ENCODE measurements at regions not wholly inside any gene's neighbourhood (a gene's known extent, or its start where the extent isn't known, plus 50 kb on each side); places are given as distances from the start of the nearest gene placed in this dataset.
"Not testable (repeated sequence)": the region's sequence is repeated elsewhere in the genome, so short reads cannot be mapped to it uniquely, and the experiment has no call there.

DNA sequence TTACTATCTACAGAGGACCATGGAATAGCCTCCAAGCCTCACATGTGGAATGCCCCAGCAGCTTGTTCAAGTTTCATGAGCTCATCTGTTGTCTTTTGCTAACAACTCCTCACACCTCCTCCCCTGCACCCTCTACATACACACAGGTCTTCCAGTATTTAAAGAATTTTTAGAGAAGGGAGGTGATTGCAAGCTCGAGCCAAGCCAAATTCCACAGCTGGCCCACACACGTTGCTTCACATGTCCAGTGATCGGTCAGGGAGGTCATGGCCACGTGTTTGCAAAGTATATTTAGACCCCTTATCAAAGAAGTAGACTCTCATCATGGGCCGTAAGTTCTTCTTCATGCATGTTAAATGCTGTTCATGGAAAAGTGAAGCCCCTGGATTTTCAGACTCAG lies 281.7 kb downstream of the OSTF1 start:
- Histone ChIP-seq H3K27me3 (replicated peaks; ENCODE audit: control insufficient read depth, insufficient read depth, low read length, poor library complexity, severe bottlenecking) (no peaks in the 10 kb centered on the region), H3K27ac (ENCODE audit: insufficient read depth, low read length, poor library complexity, severe bottlenecking) (no peak overlapping the region), H3K4me3 (ENCODE audit: insufficient read depth, low read depth, low read length, poor library complexity, severe bottlenecking) (no peak overlapping the region), H3K9me3 (ENCODE audit: control insufficient read depth, low read length) (no peaks in the 10 kb centered on the region), H3K36me3 (ENCODE audit: control insufficient read depth, insufficient read depth, low read length) (no peaks in the 10 kb centered on the region), H3K4me1 (ENCODE audit: control insufficient read depth, insufficient read depth, low read length, poor library complexity, severe bottlenecking) (no peaks in the 10 kb centered on the region)
- no peak for DNase-seq

DNA sequence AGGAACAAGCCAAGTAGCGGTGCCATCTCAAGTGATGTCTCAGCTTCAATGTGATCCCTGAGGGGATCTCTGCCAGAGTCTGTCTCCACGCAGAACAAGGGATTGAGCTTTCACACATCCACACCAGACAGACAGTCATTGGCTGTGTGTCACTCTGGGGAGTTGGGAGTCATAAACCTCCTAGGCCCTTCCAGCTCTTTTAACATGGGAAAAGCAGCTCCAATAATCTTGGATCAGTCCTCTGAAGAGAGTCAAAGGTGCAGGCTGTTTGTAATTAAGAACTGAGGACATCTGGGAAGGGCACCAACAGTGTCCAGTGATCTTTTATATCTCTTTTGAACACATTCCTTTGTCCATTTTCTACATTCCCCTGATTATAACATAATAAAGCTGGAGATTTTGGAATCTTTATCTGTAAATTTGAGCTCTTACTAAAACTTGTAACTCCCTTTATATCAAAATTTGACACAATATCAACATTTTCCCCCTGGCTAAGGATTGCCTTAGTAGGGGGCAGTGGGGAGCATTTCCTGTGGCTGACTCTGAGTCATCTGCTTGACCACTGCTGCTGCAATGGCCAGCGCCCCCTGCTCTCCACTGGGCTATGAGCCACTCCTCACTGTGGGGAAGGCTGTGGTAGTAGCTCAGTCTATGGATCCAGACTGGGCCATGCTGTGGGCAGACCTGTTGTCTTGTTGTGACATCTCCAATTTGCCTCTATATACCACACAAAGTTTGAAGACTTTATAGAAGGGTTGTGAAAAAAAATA lies 284.4 kb downstream of the OSTF1 start:
- DNase-seq = no peak
- no peaks in the 10 kb centered on the region for H3K9me3 ChIP-seq (ENCODE audit: control insufficient read depth, low read length)
- no peaks in the 10 kb centered on the region for H3K27me3 ChIP-seq (replicated peaks; ENCODE audit: control insufficient read depth, insufficient read depth, low read length, poor library complexity, severe bottlenecking)
- no peaks in the 10 kb centered on the region for H3K36me3 ChIP-seq (ENCODE audit: control insufficient read depth, insufficient read depth, low read length)
- H3K27ac ChIP-seq (ENCODE audit: insufficient read depth, low read length, poor library complexity, severe bottlenecking) = no peak overlapping the region
- no peaks in the 10 kb centered on the region for H3K4me1 ChIP-seq (ENCODE audit: control insufficient read depth, insufficient read depth, low read length, poor library complexity, severe bottlenecking)
- no peak overlapping the region for H3K4me3 ChIP-seq (ENCODE audit: insufficient read depth, low read depth, low read length, poor library complexity, severe bottlenecking)

GRCh38 chr9:75376680-75377254 lies 288.5 kb downstream of the OSTF1 start:
- Histone ChIP-seq H3K4me3 (ENCODE audit: insufficient read depth, low read depth, low read length, poor library complexity, severe bottlenecking) (no peak overlapping the region), H3K27me3 (replicated peaks; ENCODE audit: control insufficient read depth, insufficient read depth, low read length, poor library complexity, severe bottlenecking) (no peaks in the 10 kb centered on the region), H3K36me3 (ENCODE audit: control insufficient read depth, insufficient read depth, low read length) (no peaks in the 10 kb centered on the region), H3K9me3 (ENCODE audit: control insufficient read depth, low read length) (no peaks in the 10 kb centered on the region), H3K27ac (ENCODE audit: insufficient read depth, low read length, poor library complexity, severe bottlenecking) (no peak overlapping the region), H3K4me1 (ENCODE audit: control insufficient read depth, insufficient read depth, low read length, poor library complexity, severe bottlenecking) (no peaks in the 10 kb centered on the region)
- no peak for DNase-seq

DNA sequence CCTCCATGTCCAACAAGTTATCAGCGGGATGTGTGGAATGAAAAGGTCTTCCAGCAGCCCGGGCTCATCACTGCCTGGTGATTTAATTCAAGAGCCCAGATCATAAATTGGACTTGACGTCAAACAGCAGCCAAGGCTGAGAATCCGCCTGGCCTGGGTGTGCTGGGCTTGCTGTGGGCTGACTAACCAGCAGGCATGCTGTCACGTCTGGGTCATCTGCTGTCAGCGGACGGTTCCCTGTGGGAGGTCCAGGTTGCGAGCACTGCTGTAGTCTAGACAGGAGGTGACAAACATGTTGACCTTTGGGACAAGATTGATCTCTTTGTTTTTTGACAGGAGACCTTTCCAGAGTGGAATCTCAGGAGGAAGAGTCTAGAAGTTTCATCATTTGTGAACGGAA lies 289.7 kb downstream of the OSTF1 start:
- Histone ChIP-seq H3K27me3 (replicated peaks; ENCODE audit: control insufficient read depth, insufficient read depth, low read length, poor library complexity, severe bottlenecking) (no peaks in the 10 kb centered on the region), H3K27ac (ENCODE audit: insufficient read depth, low read length, poor library complexity, severe bottlenecking) (no peak overlapping the region), H3K4me3 (ENCODE audit: insufficient read depth, low read depth, low read length, poor library complexity, severe bottlenecking) (no peak overlapping the region), H3K9me3 (ENCODE audit: control insufficient read depth, low read length) (no peaks in the 10 kb centered on the region), H3K36me3 (ENCODE audit: control insufficient read depth, insufficient read depth, low read length) (no peaks in the 10 kb centered on the region), H3K4me1 (ENCODE audit: control insufficient read depth, insufficient read depth, low read length, poor library complexity, severe bottlenecking) (no peaks in the 10 kb centered on the region)
- DNase-seq = no peak

DNA sequence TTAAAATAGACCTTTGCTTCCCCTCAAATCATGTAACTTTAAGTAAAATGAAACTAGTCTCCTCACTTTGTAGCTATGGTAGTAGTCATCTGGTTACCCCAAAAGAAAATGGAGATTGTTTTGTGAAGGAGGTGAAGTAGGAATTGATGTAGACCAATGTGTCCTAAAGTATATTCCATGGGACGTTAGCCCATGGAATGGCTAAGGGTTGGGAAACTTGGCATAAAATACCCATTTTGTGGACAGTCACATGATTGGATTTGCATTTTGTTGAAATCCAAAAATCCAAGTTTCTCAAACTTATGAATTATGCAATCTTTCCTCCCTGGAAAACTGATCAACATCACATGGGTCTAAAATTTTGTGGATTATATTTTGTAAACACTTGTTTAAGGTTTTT lies 290.6 kb downstream of the OSTF1 start:
- Histone ChIP-seq H3K27me3 (replicated peaks; ENCODE audit: control insufficient read depth, insufficient read depth, low read length, poor library complexity, severe bottlenecking) (no peaks in the 10 kb centered on the region), H3K4me1 (ENCODE audit: control insufficient read depth, insufficient read depth, low read length, poor library complexity, severe bottlenecking) (no peaks in the 10 kb centered on the region), H3K9me3 (ENCODE audit: control insufficient read depth, low read length) (peaks cover 3% of the 10 kb centered on the region), H3K36me3 (ENCODE audit: control insufficient read depth, insufficient read depth, low read length) (no peaks in the 10 kb centered on the region), H3K27ac (ENCODE audit: insufficient read depth, low read length, poor library complexity, severe bottlenecking) (no peak overlapping the region), H3K4me3 (ENCODE audit: insufficient read depth, low read depth, low read length, poor library complexity, severe bottlenecking) (no peak overlapping the region)
- no peak for DNase-seq

DNA sequence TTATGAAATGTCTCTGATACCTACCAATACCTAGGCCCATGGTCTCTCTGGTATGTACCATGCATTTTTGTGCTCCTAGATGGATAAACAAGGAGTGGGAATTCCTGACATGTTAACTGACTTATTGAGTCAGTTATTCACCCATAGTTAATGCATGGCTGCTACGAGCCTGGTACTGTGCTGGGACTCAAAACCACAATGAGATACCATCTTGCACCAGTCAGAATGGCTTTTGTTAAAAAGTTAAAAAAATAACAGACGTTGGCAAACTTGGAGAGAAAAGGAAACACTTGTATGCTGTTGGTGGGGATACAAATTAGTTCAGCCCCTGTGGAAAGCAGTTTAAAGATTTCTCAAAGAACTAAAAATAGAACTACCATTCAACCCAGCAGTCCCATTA lies 293.8 kb downstream of the OSTF1 start:
- H3K4me1 ChIP-seq (ENCODE audit: control insufficient read depth, insufficient read depth, low read length, poor library complexity, severe bottlenecking) = no peaks in the 10 kb centered on the region
- H3K4me3 ChIP-seq (ENCODE audit: insufficient read depth, low read depth, low read length, poor library complexity, severe bottlenecking) = no peak overlapping the region
- no peaks in the 10 kb centered on the region for H3K27me3 ChIP-seq (replicated peaks; ENCODE audit: control insufficient read depth, insufficient read depth, low read length, poor library complexity, severe bottlenecking)
- DNase-seq = no peak
- H3K9me3 ChIP-seq (ENCODE audit: control insufficient read depth, low read length) = peaks cover 4% of the 10 kb centered on the region
- H3K27ac ChIP-seq (ENCODE audit: insufficient read depth, low read length, poor library complexity, severe bottlenecking) = no peak overlapping the region
- no peaks in the 10 kb centered on the region for H3K36me3 ChIP-seq (ENCODE audit: control insufficient read depth, insufficient read depth, low read length)

DNA sequence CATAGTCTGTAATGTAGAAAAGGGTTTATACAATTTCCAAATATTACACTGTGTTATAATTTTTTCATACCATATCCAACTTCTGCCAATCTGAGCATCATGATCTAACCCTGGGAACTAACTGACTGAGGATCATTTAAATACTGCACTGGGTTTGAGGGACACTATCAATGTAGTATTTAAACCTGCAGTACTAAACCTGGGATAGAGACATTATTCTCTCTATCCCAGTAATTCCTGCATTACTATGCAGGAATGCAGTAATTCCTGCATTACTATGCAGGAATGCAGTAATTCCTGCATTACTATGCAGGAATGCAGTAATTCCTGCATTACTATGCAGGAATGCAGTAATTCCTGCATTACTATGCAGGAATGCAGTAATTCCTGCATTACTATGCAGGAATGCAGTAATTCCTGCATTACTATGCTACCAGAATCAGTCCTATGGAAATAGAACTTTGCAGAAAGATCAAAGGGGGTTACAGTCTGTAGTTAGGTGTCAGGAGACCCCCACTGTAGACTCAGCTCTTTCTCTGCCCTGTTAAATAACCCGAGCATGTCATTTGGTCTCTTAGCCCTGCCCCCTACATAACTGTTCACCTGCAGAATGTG lies 295.2 kb downstream of the OSTF1 start:
- not testable (repeated sequence) for H3K36me3 ChIP-seq (ENCODE audit: control insufficient read depth, insufficient read depth, low read length); DNase-seq; H3K27me3 ChIP-seq (replicated peaks; ENCODE audit: control insufficient read depth, insufficient read depth, low read length, poor library complexity, severe bottlenecking); H3K9me3 ChIP-seq (ENCODE audit: control insufficient read depth, low read length); H3K4me3 ChIP-seq (ENCODE audit: insufficient read depth, low read depth, low read length, poor library complexity, severe bottlenecking); H3K4me1 ChIP-seq (ENCODE audit: control insufficient read depth, insufficient read depth, low read length, poor library complexity, severe bottlenecking); H3K27ac ChIP-seq (ENCODE audit: insufficient read depth, low read length, poor library complexity, severe bottlenecking)

DNA sequence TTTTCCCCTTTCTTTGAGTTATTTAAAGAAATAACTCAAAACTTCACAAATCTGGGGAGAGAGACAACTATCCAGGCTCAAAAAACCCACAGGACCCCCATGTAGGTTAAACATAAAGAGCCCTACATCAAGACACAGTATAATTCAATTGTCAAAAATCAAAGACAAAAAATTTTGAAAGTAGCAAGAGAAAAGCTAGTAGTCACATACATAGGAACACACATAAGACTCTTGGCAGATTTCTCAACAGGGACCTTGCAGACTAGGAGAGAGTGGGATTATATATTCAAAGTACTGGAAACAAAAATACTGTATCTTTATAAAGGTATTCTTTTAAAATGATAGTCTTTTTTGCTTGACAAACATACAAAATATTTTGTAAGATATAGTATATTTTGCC lies 296.9 kb downstream of the OSTF1 start:
- no peaks in the 10 kb centered on the region for H3K4me1 ChIP-seq (ENCODE audit: control insufficient read depth, insufficient read depth, low read length, poor library complexity, severe bottlenecking)
- H3K27me3 ChIP-seq (replicated peaks; ENCODE audit: control insufficient read depth, insufficient read depth, low read length, poor library complexity, severe bottlenecking) = no peaks in the 10 kb centered on the region
- H3K9me3 ChIP-seq (ENCODE audit: control insufficient read depth, low read length) = peaks cover 4% of the 10 kb centered on the region
- H3K4me3 ChIP-seq (ENCODE audit: insufficient read depth, low read depth, low read length, poor library complexity, severe bottlenecking) = no peak overlapping the region
- no peak overlapping the region for H3K27ac ChIP-seq (ENCODE audit: insufficient read depth, low read length, poor library complexity, severe bottlenecking)
- no peak for DNase-seq
- H3K36me3 ChIP-seq (ENCODE audit: control insufficient read depth, insufficient read depth, low read length) = no peaks in the 10 kb centered on the region

DNA sequence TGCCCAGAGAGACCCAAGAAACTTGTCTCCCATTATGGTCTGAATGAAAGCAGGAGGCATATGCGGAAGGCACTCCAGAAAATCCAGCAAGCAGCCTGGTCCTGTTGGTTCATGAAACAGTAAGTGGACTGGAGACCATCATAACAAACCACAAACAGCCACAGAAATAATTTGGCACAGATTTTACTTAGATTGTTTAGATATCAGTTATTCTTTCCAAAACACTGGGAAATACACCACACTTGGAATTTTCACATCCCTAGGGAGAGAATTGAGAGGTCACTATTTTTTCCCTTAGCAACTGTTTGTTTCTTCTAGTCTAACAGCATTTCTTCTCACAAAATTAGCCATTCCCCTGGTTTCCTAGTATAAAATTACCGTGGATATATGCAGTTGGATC lies 300.8 kb downstream of the OSTF1 start:
- no peak overlapping the region for H3K4me3 ChIP-seq (ENCODE audit: insufficient read depth, low read depth, low read length, poor library complexity, severe bottlenecking)
- H3K27ac ChIP-seq (ENCODE audit: insufficient read depth, low read length, poor library complexity, severe bottlenecking) = no peak overlapping the region
- H3K36me3 ChIP-seq (ENCODE audit: control insufficient read depth, insufficient read depth, low read length) = no peaks in the 10 kb centered on the region
- no peaks in the 10 kb centered on the region for H3K4me1 ChIP-seq (ENCODE audit: control insufficient read depth, insufficient read depth, low read length, poor library complexity, severe bottlenecking)
- no peaks in the 10 kb centered on the region for H3K9me3 ChIP-seq (ENCODE audit: control insufficient read depth, low read length)
- no peak for DNase-seq
- H3K27me3 ChIP-seq (replicated peaks; ENCODE audit: control insufficient read depth, insufficient read depth, low read length, poor library complexity, severe bottlenecking) = no peaks in the 10 kb centered on the region

DNA sequence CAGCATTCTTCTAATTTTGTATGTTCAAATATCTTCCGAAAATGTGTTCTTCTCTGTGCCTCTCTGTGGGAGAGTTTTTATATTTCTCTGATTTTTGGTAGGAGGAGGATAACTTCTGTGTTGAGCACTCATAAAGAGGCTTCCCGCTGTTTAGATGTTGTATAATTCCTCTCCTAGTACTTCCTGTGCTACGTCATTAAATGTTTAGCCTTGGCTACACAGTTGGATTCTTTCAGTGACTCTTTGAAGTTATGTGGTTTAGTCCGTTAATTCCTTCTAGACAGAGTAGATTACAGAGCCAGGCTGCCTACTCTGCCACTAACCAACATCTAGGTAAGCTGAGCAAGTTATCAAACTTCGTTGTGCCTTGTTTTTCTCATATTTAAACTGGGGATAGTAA lies 302.6 kb downstream of the OSTF1 start:
- Histone ChIP-seq H3K27ac (ENCODE audit: insufficient read depth, low read length, poor library complexity, severe bottlenecking) (no peak overlapping the region), H3K4me3 (ENCODE audit: insufficient read depth, low read depth, low read length, poor library complexity, severe bottlenecking) (no peak overlapping the region), H3K9me3 (ENCODE audit: control insufficient read depth, low read length) (no peaks in the 10 kb centered on the region), H3K4me1 (ENCODE audit: control insufficient read depth, insufficient read depth, low read length, poor library complexity, severe bottlenecking) (no peaks in the 10 kb centered on the region), H3K36me3 (ENCODE audit: control insufficient read depth, insufficient read depth, low read length) (no peaks in the 10 kb centered on the region), H3K27me3 (replicated peaks; ENCODE audit: control insufficient read depth, insufficient read depth, low read length, poor library complexity, severe bottlenecking) (no peaks in the 10 kb centered on the region)
- no peak for DNase-seq

All from effector memory CD4-positive, alpha-beta T cell (primary cell).